HG02623 (cell line): ENCODE measurements at regions not wholly inside any gene's neighbourhood (a gene's known extent, or its start where the extent isn't known, plus 50 kb on each side); places are given as distances from the start of the nearest gene placed in this dataset.
"Not testable (repeated sequence)": the region's sequence is repeated elsewhere in the genome, so short reads cannot be mapped to it uniquely, and the experiment has no call there.

Experiments
- ATAC-seq: cut with Tn5 transposase; IDR thresholded peaks from one replicate; pipeline ENCODE4 v1.9.1; 2021; ENCODE audit warnings: moderate library complexity; ENCODE audit not compliant: unreplicated experiment

DNA sequence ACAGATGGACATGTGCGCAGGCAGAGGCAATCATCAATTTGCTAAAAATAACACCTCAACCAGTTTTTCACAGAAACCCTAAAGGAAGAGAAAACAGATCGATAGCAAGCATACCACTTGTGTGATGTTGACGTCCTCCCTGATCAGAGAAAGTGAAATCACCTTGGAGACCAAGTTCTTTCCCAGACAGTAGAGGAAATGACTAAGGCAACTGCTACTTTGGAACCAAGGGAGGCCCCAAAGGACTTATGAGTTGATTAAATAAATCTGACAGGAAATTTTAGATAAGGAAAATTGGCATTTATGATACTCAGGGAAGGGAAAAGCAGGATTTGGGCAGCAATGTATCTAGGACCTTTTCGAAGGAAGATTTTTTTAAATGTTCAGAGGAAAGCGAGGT, 267.1 kb upstream of the ASIC2 start:
- no peak for ATAC-seq

DNA sequence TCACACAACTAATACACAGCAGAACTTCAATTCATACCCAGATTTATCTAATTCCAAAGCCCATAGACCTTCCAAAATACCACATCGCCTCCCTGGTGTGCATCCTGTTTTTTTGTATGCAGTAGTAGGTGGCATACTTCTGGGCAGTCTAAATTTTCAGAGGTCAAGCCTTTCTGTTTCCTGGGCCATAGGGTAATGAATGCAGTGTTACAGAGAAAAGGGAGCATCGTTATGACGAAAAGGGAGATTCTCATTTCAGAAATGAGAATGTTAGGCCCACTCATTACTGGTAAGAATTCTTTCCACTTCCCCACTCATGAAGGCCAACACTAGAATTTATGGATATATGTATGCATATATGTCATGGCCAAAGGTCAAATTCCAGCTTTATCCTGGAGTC, 267.8 kb upstream of the ASIC2 start:
- ATAC-seq, result no peak

DNA sequence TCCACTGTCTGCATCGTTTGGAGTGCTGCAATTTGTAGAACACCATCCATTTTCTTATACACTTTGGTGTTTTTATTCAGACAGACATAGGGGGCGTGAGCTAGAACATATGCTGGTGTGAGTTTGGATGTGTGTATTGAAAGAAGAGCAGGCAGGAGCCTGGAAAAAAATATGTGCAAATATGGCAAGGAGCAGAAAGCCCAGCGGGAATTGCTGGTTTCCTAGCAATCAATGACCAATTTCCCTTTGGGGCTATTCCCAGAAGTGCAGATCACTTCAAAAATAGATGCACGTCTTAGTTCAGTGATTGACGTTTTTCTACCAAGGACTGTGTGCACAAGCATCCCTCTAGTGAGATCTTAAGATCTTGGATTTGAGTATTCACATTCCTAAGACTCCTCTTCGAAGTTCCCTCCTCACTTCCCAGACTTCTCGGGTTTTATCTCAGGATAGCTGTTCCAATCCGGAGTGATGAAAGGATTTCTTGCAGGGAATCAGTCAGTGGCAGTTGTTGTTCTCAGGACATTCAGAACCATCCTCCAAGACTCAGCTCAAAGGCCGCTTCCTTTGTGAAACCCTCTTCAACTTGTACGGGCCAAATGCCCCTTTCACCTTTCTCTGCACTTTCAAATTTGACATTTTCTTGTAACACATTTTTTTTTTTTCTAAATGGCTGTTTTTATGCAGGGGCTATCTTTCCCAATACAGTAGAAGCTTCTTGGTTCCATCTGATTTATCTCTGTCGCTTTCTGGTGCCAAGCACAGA, 268.7 kb upstream of the ASIC2 start:
- no peak for ATAC-seq

DNA sequence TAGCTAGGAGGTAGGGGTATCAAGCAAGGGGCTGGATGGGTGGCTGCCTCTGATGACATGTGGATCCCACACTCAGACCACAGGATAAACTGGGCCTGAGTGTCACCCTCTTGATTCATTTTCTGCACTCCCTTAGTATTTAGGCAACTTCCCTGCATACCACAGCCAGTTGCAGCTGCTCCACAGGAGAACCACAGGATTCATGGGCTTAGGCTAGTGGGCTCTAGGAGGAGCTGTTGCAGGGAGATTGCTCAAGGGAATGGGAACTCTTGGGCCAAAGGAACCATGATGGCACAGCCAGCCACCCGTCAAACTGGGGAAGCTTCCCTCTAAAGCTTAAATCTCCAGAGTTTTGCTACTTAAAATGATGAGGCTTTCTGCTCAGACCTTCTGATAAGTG, 269.7 kb upstream of the ASIC2 start:
- no peak for ATAC-seq

DNA sequence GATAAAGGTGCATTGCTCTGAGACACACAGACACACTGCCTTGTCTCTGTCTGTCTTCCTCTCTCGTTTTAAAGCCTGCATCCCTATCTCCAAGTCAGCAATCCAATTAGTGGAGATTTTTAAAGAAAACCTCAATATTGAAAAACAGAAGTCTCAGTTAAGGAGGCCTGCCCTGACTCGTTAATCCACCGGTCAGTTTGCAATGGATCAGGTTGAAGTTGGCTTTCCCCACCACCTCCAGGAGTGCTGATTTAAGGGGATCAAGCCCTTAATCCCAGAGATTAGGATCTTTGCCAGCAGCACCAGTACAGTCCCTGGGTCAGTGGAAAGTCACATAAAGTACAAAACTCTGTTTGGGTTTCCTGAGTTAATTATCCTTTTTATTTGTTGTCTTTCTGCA, 271.1 kb upstream of the ASIC2 start:
- no peak for ATAC-seq

DNA sequence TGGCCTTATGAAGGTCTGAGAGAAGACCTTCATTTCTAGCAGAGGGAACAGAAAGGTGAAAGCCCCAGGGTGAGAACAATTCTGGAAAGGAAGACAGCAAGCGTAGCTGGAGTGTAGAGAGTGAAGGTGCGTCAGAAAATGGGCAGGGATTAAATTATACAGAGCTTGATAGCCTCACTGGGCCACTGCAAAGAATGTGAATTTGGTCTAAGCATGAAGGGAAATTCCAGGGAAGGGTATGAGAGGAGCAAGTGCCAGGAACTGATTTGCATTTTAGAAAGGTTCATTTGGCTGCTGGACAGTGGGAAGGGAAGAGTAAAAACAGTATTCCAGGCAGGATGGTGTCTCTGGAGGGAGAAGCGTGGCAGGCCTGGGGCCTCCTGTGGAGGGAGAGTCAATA, 274.1 kb upstream of the ASIC2 start:
- ATAC-seq, result no peak

DNA sequence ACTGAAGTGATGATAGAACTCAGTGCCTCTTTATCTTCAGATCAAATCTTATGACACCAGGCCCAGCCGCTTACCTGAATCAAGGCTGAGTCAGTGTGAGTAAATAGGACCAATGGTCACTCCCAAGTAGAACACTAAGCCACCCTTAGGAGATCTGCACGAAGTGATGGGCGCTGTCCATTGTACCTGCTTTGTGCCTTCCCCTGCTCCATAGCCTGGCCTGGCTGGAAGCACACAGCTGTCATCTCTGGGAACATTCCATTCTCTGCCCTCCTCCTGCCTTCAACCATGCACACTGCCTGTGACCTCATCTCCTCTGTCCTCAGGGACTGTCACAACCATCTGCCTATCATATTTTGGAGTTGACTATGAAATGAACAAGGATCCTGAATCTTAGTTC, 279.5 kb upstream of the ASIC2 start:
- no peak for ATAC-seq

DNA sequence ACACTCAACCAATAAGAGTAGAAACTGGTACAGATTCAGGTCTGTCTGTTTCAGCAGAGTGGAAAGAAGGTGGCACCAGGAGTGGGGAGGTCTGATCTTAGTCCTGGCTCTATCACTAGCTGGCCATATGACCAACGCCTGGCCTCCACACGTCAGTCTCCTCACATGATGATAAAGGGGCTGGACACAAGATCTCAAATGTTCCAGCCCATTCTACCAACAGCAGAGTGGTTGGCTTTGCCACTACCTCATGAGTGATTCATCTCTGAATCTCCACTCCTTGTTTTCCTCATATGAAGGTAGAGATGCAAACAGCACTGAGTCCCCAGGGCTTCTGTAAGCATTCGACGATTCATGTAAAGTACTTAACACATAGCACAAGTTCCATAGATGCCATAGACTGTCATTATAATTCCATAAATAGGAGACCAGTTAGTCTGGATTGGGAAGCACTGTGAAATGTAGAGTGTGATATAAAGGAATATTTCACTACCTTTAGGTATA, 281.9 kb upstream of the ASIC2 start:
- ATAC-seq, result no peak

DNA sequence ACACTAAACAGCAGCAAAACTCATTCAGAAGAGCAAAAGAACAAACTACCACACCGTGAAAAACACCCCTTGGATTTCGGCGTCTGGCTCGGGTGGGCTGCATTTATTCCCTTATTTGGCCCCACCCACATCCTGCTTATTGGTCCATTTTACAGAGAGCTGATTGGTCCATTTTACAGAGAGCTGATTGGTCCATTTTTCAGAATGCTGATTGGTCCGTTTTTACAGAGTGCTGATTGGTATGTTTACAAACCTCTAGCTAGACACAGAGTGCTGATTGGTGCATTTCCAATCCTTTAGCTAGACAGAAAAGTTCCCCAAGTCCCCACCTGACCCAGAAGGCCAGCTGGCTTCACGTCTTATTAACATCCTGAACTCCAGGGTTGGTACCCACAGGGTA, 286.6 kb upstream of the ASIC2 start:
- ATAC-seq, result not testable (repeated sequence)

DNA sequence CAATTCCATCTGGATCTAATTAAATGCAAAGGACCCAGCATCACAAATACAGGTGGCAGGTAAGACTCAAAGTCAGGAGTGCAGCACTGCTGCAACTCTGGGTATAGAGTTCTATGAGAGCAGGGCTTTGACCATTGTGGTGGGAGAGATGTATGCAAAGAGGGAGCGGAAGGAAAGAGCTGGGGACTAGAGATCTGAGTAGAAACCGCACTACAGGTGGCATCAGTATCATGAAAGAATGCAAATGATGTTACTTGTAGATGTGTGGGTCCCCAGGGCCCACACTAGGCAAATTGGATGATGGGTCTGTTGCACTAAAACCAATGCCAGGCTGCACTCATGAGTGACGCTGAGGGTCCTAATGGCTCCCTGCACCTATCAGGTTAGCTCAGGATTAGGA, 287.1 kb upstream of the ASIC2 start:
- ATAC-seq, result no peak

DNA sequence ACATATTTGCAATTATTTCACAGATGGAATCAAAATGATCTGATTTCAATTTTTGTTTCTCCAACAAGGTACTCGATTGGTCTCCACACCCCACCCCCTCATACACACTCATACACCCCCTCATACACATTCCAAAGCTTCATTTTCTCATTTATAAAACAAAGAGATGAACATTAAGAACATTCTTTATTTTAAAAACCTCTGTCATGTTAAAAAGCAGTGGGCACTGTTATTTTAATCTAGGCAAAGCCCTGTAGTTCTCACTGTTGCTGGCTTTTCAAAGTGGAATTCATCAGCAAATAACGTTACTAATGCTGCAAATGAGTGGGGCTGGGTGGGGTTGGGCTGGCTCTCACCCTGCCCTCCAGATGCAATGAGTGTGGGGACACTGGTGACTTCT, 289.6 kb upstream of the ASIC2 start:
- no peak for ATAC-seq

DNA sequence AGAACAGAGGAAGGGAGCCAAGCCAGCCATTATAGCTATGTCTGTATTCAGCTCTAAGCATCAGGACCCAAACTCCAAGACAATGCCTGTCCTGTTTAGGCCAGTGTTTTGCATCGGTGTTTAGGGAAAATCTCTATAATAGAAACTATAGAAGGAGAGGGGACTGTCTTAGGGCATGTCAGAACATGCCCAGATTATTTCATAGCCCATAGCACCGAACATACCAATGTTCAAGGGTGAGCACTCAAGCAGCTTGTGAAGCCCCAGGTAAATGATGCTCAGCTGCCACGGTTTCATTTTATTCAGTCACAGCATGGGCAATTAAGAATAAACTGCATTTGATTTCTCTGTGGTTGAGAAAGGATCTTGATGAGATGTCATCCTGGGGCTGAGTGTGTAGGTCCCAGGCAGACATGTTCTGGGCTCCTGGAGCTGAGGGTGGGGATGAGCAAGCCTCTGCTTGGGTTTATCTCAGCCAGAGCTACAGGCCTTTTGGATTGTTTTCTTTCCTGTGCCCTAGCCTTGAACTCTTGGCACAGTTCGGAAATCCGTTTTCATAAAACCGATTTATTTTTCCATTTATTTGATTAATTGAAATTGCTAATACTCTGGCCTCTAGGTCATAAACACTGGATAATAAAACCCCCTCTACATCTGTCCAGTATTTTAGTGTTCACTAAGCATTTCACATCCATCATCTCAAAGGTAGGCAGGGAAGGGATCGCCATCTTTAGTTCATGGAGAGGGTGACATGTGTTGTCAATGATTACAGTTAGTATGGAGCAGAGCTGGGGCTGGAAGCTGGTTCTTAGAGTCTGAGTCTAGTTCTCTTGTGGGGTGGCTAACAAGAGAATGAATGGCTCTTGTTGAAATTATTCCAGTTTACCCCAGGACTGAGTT, 290.7 kb upstream of the ASIC2 start:
- ATAC-seq, result no peak

DNA sequence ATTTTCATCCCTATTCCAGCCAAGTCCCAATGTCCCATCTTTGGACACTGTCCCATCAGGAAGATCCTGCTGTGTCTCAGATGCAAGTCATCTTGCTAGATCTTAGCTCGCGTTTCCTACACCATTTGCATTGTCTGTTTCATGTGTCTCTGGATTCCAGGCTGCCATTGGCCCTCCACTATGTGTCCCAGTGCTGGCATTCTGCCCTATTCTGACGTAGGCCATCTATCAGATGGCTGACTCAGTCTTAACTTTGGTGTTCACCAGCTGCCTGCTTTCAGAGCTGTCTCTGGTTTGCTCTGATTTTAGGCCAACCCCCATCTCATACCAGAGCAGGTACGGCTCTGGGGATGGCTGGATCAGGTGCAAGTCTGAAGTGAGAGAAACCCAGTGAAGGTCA, 300.9 kb upstream of the ASIC2 start:
- no peak for ATAC-seq

DNA sequence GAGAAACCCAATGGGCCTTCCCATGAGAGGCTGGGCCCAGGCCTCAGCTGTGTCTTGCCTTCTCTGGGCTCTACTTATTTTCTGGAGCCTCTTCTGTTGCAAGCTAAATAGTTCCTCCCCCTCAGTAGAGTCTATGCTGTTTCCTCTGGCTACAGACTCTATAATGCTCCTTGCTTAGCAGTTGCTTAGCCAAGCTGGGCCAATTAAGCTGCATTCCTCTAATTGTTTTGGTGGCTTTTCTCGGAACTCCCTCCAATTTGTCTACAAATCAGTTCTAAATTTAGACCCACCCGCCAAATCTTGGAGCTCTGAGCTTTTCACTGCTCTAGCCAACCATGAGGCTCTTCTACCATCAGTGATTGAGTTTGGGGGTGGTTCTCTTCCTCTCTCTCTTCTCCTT, 302.7 kb upstream of the ASIC2 start:
- ATAC-seq, result no peak

DNA sequence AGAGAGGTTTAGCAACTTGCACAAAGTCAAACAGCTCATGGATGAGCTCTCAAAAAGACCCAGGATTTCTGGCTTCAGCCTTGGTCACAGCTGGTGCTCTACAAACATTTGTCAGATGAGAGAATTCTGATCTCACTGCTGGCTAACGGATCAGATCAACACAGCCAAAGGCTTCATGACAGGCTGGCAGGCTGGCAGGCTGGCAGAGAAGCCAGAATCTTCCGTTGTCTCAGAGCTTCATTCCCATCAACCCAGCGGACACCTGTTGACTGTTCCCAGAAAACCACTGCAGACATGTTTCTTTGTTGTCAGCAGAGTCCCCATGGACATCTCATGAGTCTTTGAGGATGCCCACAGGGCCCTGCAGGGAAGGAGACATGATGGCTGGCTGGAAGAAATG, 303.8 kb upstream of the ASIC2 start:
- ATAC-seq, result no peak

DNA sequence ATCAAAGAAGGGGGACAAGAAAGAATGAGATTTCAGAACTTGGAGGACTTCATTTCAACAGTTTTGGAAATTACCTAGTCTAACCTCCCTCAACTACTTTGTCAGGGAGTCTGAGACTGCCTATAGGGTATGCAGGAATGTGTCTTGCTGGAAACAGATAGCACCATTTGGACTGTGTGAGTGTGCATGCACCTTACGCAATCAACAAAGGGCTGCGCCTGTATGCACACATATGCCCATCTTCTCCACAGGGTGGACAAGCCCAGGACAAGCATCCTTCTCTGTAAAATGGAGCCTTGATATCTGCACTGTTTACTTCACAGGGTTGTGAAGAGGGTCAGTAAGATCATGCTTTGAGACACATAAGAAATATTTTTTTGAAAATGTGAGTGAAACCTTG, 305.7 kb upstream of the ASIC2 start:
- no peak for ATAC-seq

DNA sequence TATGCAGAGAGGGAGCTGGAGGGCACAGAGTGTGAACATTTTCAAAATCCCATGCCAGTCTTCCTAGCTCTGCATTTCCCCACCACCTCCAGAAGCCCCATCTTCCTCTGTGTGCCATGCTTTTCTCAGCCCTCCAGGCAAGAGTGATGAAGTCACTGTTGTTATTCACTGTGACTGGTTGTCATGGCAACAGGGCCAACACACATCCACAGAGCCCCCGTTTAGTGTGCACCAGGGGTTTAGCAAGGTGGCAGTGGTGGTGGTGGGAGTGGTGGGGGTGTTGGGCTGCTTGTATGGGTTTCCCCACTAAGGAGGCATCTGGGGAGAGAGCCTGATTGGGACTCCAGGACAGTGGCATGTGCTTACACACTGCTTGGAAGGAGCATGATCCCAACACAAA, 309.9 kb upstream of the ASIC2 start:
- ATAC-seq, result no peak

DNA sequence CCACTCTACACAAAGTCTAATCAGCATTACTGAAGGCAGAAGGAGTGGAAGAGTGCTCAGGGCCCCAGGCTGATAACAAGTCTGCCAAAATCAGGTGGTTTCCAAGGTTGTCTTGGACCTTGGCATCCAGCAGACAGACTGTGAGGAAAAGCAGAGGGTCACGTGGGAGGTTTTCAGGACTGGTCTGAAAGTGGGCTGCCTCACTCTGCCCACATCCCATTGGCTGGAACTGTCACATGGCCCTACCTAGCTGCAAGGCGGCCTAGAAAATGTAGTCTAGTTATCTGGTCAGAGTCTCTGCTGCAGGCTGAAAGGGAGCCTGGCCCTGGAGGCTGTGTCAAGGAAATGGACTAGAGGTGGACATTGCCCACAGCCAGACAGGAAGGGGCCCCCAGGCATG, 310.7 kb upstream of the ASIC2 start:
- ATAC-seq, result no peak

DNA sequence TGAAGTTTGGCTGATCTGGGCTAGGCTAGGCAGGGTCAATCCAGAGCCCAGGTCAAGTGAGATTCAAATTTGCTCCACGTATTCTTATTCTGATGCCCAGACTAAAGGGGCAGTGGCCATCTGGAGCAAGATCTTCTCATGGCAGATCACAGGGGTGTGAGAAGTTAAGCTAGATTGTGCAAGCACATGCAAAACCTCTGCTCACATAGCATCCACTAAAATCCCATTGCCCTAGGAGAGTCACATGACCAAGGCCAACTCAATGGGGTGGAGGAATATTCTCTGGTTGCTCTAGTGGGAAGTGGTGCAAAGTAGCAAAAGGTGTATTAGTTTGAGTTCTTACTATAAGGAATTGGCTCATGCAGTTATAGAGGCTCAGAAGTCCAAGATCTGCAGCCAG, 318.4 kb upstream of the ASIC2 start:
- no peak for ATAC-seq

DNA sequence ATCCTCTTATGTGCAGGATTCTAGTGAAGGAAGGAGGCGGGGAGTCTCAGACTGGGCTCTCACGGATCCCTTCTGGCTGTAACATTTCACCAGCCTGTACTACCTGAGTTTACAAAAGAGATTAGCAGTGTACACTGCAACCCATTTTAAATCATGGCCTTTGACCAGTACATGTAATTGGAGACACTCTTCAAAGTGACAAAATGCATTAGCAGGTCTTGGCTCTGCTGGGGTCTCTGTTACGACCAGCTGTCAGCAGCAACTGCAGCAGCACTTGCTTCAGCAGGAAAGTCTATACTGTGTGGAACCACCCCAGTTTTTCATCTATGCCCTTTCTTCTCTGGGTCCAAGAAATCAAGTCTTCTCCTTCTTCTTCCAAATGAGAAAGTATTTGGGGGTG, 322.8 kb upstream of the ASIC2 start:
- no peak for ATAC-seq

DNA sequence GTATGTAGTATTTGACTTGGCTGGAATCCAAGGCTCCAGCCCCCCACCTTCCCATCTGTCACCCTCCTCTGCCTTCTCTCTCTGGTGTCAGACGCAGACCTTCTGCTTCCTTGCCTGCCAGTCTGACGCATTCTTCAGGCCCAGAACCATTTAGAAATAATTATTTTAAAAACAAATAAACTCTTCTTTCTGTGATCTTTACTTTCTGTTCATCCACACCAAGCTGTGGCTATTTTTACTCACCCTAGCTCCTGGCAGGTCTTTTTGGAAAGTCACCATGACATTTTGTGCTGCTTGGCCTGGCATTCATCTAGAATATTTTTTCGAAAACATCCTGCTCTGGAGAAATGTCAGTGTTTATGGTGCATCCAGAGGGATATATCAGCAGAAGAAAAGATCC, 330.7 kb upstream of the ASIC2 start:
- no peak for ATAC-seq
